Sigmoid colon (tissue), 4 donors: ENCODE measurements at regions not wholly inside any gene's neighbourhood (a gene's known extent, or its start where the extent isn't known, plus 50 kb on each side); places are given as distances from the start of the nearest gene placed in this dataset.

Experiments
- CTCF ChIP-seq, 4 experiments: fragments of 450-650 bp in 3 of 4; fragments of 200-600 bp in 1 of 4; IDR thresholded peaks; one replicate each; pipeline ENCODE4 v1.5.1; 2016 to 2019; ENCODE audit warnings: antibody characterized with exemption in 4 of 4, mild to moderate bottlenecking in 3 of 4, moderate library complexity in 2 of 4
- EP300 ChIP-seq, 4 donors: sonication (generic); formaldehyde crosslinking; IDR thresholded peaks; one replicate each; pipeline ENCODE4 v1.6.1; 2017; ENCODE audit warnings: antibody characterized with exemption in 4 of 4
- POLR2A ChIP-seq, 2 donors: fragments of 450-650 bp; IDR thresholded peaks; one replicate each; pipeline ENCODE4 v1.6.1; 2016; ENCODE audit warnings: antibody characterized with exemption in 2 of 2, mild to moderate bottlenecking in 2 of 2, moderate library complexity in 2 of 2
- POLR2AphosphoS5 ChIP-seq, 4 donors: sonication (generic); formaldehyde crosslinking; IDR thresholded peaks; one replicate each; pipeline ENCODE4 v1.6.1; 2017; ENCODE audit warnings: antibody characterized with exemption in 4 of 4

GRCh38 chr5:97471951-97472350 is 288.9 kb upstream of the RIOK2 start:
- TF ChIP-seq POLR2AphosphoS5 (IDR thresholded peaks at IDR 0.05) (no peak), POLR2A (IDR thresholded peaks at IDR 0.05) (no peak), CTCF (IDR thresholded peaks at IDR 0.05) (no peak), EP300 (IDR thresholded peaks at IDR 0.05) (no peak)
